Jurkat, Clone E6-1 (cell line): ENCODE measurements at regions not wholly inside any gene's neighbourhood (a gene's known extent, or its start where the extent isn't known, plus 50 kb on each side); places are given as distances from the start of the nearest gene placed in this dataset.
A peak's percentile ranks its signal among the peaks of the same experiment; 100 is the strongest.
"Not testable (repeated sequence)": the region's sequence is repeated elsewhere in the genome, so short reads cannot be mapped to it uniquely, and the experiment has no call there.

Experiments
- DNase-seq: peaks from one replicate; pipeline ENCODE4 v3.0.0-alpha.2; 2011; ENCODE audit warnings: low read depth, low spot score
- H3K4me3 ChIP-seq: 2 replicates; pipeline ENCODE4 v1.5.1; 2011; ENCODE audit warnings: mild to moderate bottlenecking, low read length, control low read depth, moderate library complexity

GRCh38 chr6:135555550-135555949 lies 58.0 kb upstream of the AHI1 start:
- no peak for DNase-seq

DNA sequence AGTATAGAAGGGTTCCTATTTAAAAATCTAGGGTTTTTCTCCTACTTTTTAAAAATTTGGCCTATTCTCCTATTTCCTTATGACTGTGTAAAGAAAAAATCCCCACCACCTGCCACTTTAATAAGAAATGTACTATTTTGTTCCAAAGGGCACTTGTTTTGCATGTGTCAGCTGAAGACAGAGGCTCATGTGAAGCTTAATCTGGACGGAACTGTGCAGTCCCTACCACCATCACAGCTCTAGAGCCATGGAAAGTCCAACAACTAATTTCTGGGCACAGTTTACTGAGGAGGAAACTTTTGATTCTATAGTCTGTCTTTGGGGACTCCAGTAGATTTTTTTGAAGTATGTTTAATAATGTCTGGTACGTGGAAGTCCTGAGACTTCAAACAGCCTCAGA lies 60.0 kb upstream of the AHI1 start:
- H3K4me3 ChIP-seq, result no peak overlapping the region
- DNase-seq, result no peak

More at GRCh38 chr6:135555550-135555949, 58.0 kb upstream of the AHI1 start:
- no peak overlapping the region for H3K4me3 ChIP-seq

GRCh38 chr6:135565605-135566004 lies 68.1 kb upstream of the AHI1 start:
- not testable (repeated sequence) for DNase-seq

DNA sequence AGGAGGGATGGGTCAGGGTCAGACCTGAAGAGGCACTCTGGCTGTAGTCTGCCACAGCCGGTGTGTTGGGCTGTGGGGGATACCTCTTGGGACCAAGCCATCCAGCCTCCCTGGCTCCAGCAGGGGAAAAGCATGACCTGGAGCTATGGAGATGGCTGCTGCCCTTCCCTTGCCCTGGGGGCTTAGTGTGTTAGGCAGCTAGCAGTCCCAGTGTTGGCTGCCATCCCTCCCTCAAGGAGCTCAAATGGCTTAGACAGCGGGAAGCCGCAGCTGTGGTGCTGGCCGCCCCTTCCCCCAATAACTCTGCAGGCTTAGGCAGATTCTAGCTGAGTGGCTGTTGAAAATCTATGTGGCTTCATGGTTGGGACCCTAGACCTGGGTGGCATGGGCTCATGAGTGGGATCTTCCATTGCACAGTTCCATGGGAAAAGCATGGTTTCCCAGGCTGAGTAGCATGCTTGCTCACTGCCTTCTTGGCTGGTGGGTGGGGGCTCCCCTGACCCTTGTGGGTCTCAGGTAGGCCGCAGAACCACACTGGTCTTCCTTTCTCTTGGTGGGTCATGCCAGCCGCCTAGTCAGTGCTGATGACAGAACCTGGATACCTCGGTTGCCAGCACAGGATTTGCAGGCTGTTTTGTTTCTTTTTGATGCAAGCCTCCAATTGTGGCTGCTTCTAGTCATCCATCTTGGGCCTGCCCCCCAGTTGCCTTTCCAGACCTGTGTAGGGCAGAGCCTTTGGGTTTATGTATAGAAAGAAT lies 69.0 kb upstream of the AHI1 start:
- H3K4me3 ChIP-seq, result no peak overlapping the region
- no peak for DNase-seq

More at GRCh38 chr6:135565605-135566004, 68.1 kb upstream of the AHI1 start:
- H3K4me3 ChIP-seq, result not testable (repeated sequence)

- H3K4me3 ChIP-seq, result no peak overlapping the region
- no peak for DNase-seq
These were observed 70.0 kb upstream of the AHI1 start for GRCh38 chr6:135567375-135568083.

GRCh38 chr6:135568379-135568778 lies 70.8 kb upstream of the AHI1 start:
- no peak overlapping the region for H3K4me3 ChIP-seq
- DNase-seq, result peak; percentile 28

GRCh38 chr6:135572051-135572450 lies 74.5 kb upstream of the AHI1 start:
- H3K4me3 ChIP-seq, result no peak overlapping the region
- DNase-seq, result no peak

DNA sequence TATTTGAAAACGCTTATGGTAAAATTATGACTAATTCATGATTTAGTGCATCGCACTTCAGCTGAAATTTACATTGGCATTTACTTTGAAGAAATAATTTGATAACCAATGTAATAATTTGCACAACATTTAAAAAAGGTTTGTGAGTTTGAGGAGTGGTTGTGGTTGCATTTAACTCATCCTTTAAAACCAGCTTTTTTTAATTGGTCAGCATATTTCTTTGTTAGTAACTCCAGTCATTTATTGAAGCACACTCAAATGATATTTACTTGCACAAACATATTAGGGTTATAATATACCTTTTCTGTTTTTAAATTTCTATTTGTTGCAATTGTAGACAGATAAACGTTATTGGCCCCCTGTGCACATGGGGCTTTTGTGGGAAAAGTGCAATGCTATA lies 78.1 kb upstream of the AHI1 start:
- no peak overlapping the region for H3K4me3 ChIP-seq
- no peak for DNase-seq

- DNase-seq, result no peak
These were observed 78.5 kb upstream of the AHI1 start for GRCh38 chr6:135576055-135576454.

DNA sequence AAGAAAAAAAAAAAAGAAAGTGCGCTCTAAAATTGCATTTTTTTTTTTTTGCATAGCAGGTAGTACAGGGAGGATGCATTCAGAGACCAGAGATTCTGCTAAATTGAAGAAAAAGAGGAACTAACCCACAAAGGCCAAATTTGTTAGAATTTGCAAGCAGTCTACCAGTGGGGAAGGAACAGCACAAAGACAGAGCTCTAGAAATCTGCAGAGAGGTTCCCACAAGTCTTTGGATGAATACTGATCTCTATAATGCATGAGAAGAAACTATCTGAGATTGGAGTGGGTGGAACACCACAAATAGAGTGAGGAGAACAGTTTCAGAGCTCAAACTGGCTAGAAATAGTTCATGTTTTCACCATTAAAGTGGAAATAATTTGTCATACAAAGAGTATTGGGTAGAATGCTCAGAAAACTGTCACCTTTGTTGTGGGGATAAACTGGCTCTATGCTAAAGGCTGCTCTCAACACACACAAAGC lies 79.6 kb upstream of the AHI1 start:
- DNase-seq, result no peak
- no peak overlapping the region for H3K4me3 ChIP-seq

More at GRCh38 chr6:135576055-135576454, 78.5 kb upstream of the AHI1 start:
- H3K4me3 ChIP-seq, result no peak overlapping the region

- H3K4me3 ChIP-seq, result no peak overlapping the region
These were observed 81.4 kb upstream of the AHI1 start for GRCh38 chr6:135578976-135579375.

GRCh38 chr6:135581211-135581610 lies 83.7 kb upstream of the AHI1 start:
- DNase-seq, result no peak
- H3K4me3 ChIP-seq, result no peak overlapping the region

More at GRCh38 chr6:135578976-135579375, 81.4 kb upstream of the AHI1 start:
- DNase-seq, result no peak

GRCh38 chr6:135583256-135583761 lies 85.8 kb upstream of the AHI1 start:
- DNase-seq, result no peak
- H3K4me3 ChIP-seq, result no peak overlapping the region

GRCh38 chr6:135586388-135586787 lies 88.8 kb upstream of the AHI1 start:
- DNase-seq, result no peak
- H3K4me3 ChIP-seq, result no peak overlapping the region

DNA sequence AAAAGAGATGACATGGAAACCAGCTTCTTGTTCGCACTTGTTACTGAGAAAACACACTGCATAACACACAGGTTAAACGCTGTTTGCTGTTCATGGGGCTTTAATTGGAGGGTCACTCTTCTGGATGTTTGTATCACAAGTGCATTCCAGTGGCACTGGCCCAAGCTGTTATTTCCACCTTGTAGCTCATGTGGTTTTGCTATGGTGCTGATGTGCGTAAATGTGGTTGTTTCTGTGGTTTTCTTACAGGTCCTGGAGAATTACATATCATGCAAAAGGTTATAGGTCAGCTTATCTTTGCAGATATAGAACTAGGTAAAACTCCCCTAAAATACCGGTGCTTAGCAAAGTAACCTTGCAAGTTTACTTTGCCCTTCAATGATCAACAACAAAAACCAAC lies 89.3 kb upstream of the AHI1 start:
- no peak for DNase-seq

GRCh38 chr6:135592276-135592675 lies 94.7 kb upstream of the AHI1 start:
- no peak for DNase-seq
- no peak overlapping the region for H3K4me3 ChIP-seq

More for the DNA sequence above, 89.3 kb upstream of the AHI1 start:
- no peak overlapping the region for H3K4me3 ChIP-seq

- DNase-seq, result no peak
- H3K4me3 ChIP-seq, result no peak overlapping the region
These were observed 96.5 kb upstream of the AHI1 start for GRCh38 chr6:135594000-135594399.

DNA sequence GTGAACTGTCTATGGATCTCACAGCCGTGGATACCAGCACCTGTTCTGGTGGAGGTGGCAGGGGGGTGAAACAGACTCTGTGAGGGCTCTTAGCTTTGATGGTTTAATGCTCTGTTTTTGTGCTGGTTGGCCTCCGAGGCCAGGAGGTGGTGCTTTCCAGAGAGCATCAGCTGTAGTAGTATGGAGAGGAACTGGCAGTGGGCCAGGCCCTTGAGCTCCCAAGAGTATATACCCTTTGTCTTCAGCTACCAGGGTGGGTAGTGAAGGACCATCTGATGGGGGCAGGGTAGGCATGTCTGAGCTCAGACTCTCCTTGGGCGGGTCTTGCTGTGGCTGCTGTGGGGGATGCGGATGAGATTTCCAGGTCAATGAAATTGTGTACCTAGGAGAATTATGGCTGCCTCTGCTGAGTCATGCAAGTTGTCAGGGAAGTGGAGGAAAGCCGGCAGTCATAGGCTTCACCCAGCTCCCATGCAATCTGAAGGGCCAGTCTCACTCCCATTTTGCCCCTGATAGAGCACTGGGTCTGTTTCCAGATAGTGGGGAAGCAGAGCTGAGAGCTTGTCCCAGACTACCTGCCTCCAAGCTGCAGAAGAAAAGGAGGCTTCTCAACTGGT lies 102.7 kb upstream of the AHI1 start:
- no peak for DNase-seq

DNA sequence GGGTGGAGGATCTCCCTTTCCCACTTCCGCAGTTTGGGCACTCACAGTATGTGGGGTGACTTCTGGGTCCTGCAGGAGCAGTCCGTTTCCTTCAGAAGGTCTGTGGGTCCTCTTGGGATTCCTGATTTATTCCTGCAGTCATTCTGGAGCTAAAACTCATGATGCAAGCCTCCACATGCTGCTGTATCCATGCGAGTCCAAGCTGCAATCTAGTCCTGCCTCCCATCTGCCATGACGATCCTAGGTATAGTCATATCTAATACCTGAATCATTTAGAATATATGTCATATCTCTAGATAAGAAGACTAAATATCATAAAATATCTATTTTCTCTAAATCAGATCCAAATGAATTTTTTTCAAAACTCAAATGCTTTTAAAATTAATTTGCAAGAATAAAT lies 103.4 kb upstream of the AHI1 start:
- H3K4me3 ChIP-seq, result no peak overlapping the region
- DNase-seq, result no peak

More for the DNA sequence above, 102.7 kb upstream of the AHI1 start:
- H3K4me3 ChIP-seq, result no peak overlapping the region

DNA sequence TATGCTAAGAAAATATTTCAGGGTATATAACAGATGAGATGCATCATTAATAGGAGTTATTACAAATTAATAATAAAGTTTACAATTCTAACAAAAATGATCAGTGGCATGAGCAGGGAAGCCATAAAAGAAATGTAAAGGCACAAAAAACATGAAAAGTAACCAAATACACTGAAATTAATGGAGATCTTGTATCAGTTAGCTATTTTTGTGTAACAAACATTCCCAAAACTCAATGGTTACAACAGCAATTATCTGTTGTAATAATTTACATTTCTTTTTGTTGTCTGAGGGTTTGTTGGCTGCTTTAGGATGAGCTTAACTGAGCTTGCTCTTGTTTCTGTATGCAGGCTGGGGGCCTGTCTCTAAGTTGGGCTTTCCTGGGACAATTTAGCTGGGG lies 104.3 kb upstream of the AHI1 start:
- H3K4me3 ChIP-seq, result no peak overlapping the region
- no peak for DNase-seq
